NOMO-1 treated with DMSO at 0.1 percent for 48 hours (cell line): ENCODE measurements at regions not wholly inside any gene's neighbourhood (a gene's known extent, or its start where the extent isn't known, plus 50 kb on each side); places are given as distances from the start of the nearest gene placed in this dataset.

Experiments
- DNase-seq: peaks from one replicate; lab custom pipeline; 2025; ENCODE audit not compliant: unreplicated experiment; lab: John Stamatoyannopoulos, UW

DNA sequence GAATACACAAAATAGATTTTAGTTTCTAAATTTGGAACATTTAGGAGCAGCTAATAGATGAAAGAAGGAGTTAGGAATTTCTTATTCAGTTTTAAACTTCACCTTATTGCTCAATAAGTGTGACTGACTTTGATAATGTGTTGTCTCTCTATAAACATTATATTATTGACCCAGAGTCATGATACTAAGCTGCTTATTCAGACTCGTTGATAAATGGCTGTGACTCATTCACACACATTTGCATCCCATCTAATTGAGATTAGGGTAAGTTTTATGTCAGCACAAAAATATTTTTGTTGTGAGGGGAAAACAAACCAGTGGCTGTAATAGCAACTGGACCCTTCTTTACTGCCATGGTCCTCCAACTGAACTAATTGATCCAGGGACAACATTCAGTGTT lies 137.6 kb downstream of the GOLIM4 start:
- DNase-seq: no peak

DNA sequence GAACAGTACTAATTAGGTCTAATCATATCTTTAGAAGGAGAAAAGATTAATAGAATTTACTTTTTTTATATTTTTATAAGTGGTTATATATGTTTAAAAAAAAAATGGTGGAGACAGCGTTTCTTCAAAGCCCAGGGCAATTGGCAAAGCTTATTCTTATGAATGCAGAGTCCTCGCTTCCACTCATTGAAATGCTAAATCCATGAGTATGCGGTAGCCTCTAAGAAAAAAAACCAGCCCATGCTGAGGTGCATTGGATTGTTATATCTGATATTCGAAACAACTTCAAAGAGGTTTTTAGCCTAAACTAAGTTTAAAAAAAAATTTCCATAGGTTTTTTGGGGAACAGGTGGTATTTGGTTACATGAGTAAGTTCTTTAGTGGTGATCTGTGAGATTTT lies 142.8 kb downstream of the GOLIM4 start:
- DNase-seq: no peak

DNA sequence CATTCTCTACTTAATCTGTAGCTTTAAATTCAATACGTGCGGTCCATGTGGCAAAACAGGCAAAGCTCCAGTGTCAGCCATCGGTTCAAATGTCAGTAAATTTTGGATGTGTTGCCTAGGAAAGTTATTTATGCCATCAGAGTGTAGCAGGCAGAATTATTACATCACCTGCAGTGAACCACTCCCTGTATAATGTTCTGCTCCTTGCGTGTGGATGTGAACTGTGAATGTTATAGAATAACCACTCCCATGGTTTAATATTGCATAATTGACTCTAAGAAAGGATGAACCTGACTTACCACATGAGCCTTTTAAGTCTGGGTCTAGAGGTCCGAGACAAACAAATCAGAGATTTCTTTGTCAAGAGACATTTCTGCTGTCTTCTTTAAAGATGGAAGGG lies 145.5 kb downstream of the GOLIM4 start:
- DNase-seq: no peak

DNA sequence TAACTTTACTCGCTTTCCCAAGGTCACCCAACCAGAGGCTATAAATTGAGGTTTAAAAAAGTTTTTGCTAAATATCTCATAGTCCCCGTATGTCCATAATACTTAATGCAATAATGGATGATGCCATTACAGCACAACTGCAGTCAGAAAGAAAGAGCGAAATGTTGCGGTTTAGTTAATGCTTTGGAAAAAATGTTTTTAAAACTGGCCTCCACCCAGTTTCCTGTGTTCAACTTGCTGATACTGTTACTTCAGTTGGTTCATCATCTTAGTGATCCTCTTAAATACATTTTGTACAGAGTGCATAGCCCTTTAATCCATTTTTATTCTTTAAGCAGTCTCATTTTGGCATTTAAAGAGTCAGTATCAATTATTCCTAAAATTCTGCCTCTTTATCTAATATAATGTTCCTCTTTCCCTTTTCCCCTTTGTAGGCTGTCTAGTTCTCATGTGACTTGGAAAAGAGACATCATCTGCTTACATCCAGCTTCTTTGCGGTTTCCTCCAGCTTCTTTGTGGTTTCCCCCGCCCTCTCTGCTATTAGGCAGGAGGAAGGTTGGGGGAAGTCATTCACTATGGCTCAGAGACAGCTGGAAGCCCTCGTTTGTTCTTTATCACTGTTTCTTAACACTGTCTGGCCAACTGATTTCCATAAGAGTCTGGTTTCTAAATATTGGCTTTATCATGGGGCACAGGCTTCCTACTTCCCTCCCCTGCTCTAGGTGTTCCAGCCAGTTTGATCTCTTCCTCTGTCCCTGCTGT lies 154.3 kb downstream of the GOLIM4 start:
- peak; percentile 90 for DNase-seq

DNA sequence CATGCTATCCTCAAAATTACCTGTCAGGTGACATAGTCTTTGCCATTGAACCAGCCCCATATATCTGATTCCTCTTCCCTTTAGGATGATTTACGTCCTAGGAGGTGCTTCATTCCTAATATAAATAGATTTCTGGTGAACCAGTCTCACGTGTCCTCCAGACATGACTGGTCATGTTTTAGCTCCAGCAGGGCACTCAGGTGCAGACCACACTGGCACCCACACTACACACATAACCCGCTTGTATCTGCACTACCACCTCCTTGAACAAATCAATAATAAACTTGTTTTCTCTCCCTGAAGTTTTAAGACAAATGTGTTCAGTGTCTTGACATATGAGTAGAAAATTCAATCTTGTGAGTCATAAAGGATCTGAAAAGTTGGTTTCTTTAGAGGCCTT lies 155.5 kb downstream of the GOLIM4 start:
- no peak for DNase-seq

DNA sequence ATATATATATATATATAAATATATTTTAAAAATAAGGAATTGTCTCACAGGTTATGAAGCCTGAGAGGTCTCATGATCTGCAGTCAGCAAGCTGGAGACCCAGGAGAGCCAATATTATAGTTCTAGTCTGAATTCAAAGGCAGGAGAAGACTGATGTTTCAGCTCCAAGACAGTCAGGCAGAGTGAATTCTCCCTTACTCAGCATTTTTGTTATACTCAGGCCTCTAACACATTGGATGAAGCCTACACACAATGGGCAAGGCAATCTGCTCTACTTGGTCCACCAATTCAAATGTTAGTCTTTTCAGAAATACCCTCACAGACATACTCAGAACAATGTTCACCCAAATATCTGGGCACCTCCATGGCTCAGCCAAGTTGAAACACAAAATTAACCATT lies 157.2 kb downstream of the GOLIM4 start:
- DNase-seq: no peak

DNA sequence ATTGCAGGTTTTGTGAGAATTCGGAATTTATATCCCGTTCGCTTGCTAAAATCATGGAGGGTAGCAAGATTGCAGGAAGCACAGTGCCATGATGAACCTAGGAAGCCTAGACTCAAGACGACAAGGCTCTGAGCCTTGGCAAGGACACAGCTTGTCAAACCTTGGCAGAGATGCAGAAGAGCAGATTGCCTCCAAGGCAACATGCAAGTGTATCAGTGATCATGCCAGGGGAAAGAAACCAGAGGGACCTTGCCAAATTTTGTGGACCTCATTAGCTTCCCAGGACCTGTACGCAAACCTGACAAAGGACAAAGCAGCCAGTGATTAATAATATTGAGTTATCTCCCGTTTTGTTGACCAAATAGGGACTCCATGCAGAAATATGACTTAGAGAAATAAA lies 159.7 kb downstream of the GOLIM4 start:
- no peak for DNase-seq

DNA sequence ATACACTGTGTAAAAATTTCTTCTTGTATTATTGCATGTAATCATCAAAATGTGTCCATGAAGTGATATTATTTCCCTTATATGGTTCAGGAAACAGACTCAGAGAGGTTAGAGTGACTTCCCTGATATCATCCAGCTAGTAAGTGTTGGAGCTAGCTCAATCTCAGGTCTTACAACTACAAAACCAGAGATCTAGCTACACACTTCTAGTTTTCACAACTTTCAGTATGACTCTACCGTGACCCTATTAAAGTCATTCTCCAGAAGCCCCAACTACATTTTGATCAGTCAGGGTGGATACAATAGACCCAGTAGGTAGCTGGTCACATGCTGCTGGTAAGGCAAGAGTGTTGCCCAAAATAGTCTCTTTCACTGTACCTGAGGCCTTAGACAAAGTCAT lies 165.3 kb downstream of the GOLIM4 start:
- DNase-seq: no peak

DNA sequence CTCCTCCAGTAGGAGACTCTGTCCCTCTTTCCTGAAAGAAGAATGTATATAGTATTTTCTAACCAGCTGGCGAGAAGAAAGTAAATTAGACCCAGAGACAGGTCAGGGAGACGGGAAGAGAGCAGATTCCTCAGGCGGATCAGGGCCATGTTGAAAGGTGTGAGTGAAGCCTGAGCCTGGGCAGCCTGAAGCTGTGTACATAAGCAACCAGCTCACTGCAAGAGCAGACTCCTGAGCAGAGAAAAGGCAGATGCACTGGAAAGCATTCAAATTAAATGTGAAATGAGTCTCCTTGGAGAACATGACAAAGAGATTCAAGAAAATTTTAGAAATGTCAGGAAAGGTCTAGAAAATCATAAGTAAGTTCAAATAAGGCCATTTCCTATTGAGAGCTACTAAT lies 165.8 kb downstream of the GOLIM4 start:
- DNase-seq: no peak

DNA sequence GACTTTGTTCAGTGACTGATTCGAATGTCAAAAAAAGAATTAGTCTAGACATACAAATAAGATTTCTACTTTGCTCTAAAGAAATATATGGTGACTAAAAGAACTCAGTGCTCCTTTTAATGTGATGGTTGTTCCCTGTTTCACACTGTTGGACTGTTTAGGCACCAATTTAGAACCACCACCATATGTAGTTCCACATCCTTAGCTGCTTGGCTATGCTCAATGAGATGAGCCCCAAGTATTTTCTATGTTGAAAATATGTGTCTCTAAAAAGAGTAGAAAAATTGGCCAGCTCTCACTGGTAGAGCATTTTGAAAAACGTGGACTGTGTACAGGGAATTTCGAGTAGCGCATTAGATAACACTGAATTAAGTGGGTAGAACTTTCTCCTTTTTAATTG lies 167.3 kb downstream of the GOLIM4 start:
- DNase-seq: no peak

DNA sequence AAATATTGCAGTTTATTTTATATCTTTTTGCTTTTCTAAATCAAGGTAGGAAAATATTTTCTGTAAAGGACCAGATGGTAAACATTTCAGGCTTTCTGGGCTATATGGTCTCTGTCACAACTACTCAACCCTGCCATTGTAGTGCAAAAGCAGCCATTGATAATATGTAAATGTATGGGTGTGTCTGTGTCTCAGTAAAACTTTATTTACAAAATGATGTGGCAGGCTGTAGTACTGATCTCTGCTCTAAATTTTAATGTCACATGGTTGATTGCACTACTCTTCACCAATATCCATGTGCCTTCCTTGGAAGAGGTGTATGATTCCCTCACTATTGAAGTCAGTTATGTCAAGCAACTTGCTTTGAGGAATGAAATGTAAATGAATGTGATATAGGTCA lies 175.0 kb downstream of the GOLIM4 start:
- no peak for DNase-seq

DNA sequence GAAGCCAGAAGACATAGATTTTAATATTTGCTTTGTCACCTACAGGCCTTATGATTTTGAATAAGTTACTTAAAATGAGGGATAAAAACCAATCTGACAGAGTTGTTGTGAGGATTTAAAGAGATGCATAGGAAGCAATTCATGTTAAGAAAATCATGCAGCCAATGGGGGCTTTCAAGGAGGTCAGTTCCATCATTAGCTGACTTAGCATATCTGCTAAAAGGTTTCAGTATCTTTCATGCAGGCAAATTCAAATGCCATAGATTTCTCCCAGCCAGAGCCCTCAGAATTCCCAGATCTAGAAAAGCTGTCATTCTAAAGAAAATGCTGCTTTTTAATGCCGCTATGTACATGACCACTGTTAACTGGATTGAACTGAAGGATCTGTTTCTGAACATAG lies 176.1 kb downstream of the GOLIM4 start:
- no peak for DNase-seq

DNA sequence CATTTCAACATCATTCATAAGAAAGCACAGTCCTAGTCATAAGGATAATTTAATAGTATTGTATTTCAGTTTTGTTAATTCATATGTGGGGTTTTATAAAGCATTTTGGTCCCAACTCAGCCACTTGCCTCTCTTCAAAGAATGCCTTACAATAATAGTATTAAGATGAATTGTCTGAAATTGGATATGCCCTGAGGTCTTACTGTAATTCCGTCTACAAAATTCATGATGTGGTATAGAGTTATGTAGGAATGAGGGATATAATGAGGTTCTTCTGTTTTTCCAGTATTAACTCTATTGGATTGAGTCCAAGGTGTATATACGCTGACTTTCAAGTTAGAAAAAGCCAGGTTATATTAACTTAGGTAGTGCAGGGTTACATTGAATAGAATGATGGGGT lies 177.0 kb downstream of the GOLIM4 start:
- DNase-seq: no peak

DNA sequence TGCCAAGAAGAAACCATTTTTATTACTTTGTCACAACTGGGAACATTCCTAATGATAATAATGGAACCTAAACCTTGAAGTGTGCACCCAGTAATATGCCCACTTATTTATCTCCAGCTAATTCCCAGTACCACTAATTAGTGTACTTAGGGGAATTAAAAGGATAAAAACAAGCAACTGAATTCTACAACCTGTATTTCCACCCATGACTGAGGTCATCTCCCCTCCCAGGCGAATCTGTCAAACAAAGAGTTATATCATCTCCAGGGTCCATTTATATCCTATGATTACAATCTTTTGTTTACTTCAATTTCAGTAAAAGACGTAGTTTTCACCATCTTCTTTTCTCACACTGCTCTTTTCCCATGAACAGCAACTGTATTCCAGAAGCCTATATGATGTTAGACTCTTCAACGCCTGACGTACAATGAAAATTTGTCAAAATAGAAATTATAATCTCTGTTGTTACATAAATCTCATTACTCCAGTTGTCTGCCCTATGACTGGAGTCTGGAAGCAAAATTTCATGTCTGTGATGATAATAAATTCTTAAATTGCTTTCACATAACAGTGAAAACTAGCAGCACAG lies 177.6 kb downstream of the GOLIM4 start:
- DNase-seq: no peak

DNA sequence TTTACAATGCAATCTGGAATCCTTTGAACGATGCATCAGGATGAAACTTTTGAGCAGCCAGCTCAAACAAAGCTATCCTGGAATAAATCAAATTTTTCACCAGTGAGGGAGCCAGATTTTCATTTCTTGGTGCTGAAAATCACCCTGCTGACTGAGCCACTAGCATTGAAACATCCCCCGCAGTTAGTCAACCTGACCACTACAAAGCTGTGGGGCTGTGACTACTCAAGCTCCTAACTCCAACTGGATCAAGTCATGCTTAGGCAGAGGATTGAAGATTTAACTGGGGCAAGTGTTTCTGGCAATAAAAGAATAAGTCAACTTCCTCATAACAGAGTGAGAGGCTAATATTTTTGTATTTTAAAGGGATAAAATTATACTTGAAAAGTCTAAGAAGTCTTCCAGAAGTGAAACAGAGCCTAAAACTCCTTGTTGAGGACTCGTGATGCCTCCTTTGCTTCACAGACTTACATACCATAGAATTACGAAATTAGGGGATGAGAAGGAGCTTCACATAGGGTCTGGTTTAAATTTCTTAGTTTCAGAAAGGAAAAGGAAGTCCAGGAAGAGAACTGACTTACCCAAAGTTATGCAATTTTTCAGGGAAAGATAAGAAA lies 177.8 kb downstream of the SERPINI1 start:
- DNase-seq: peak; percentile 68

DNA sequence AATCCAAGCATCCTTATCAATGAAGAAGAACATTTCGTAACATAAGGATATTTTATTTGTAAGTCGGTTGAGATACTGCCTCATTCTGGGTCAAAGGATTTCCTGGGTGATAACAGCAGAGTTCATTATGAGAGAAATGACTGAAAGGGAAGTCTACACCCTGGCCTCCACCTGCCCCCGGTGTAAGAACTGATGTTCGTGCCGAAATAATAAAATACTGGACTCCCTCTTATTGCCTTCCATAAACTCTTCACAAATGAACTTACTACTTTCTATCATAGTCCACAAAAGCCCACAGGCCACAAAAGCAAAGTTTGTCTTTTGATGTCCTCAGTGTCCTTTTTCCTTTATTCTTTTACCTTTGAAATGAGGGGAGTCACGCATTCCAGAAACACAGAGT lies 174.4 kb downstream of the SERPINI1 start:
- no peak for DNase-seq

DNA sequence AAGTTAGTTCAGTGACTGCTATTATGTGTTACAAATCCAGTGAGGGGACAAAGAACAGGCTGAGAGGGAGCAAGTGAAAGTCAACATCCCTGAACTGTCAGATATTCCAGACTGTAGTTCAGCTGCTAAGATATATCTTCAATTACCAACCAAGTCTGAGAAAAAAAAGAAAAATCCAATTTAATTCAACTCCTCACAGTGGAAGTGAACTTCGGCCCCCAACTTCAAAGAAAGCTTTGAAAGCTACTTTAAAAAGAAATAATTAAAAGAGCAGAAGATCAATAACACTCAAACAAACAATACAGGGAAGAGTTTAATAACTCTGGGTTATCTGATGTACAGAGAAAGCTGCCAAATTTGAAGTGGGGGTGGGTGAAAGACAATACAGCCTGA lies 174.0 kb downstream of the SERPINI1 start:
- DNase-seq: no peak

DNA sequence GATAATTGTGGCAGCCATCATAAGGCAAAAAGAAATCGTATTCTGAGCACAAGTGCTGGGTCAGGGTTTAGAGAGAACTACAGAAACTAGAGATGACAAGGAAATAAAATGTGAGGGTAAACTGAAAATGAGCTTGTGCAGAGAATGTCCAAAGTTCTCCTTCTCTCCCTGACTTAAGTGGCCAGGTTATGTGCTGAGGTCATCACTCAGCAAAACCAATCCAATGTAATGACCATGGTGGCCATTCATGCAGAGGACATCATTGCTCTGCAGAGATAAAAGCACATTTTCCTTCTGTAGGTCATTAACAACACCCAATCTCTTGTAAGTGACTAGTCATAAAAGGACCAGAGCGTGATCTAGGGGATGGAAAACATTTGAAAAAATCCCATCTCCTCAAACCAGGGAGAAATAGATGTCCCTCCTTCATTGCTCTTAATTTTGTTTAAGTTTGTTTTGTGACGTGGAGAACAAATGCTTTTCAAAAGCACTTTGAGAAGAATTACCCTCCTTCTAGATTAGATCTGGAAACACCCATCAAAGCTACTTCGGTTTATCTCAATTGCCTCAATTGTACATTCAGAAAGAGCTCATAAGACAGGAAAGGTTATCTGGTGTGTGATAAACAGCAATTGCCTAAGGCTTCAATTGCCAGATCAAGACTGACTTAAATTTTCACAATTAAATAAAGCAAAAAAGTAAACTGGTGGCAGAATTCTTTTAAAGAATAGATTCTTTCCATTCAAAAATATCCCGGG lies 173.4 kb downstream of the SERPINI1 start:
- DNase-seq: no peak

DNA sequence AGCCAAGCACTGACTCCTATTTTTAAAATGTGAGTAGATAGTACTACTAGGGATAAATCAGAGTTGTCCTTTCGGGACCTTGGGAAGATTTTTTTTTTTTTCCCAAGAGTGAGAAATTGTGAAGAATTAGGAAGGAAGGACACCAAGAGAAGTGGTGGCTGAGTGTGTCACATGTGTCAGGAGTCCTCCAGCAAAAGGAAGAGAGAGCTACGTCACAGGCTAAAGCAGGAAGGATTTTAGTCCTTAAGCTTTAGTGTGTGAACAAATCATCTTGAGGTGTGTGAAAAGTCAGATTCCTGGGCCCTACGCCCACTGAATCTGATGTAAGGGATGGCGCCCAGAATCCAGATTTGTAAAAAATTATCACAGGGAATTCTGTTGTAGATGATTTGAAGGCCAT lies 172.7 kb downstream of the SERPINI1 start:
- DNase-seq: no peak

DNA sequence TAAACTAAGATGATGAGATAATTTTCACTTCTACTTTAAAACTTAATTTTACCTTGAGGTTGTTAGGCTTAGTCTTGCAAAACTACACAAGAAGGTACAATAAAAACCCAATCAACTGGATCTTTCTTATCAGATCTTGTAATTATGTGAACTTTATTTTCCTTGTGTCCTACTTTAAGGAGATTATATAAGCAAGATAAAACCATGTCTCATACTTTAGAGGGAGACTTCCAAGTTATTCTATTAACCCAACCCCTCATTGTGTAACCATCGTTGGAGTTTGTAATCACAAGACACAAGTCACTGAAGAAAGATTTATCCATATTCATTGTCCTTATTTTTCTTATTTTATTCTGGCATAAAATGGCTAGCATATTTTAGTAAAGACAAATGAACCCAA lies 165.6 kb downstream of the SERPINI1 start:
- no peak for DNase-seq

DNA sequence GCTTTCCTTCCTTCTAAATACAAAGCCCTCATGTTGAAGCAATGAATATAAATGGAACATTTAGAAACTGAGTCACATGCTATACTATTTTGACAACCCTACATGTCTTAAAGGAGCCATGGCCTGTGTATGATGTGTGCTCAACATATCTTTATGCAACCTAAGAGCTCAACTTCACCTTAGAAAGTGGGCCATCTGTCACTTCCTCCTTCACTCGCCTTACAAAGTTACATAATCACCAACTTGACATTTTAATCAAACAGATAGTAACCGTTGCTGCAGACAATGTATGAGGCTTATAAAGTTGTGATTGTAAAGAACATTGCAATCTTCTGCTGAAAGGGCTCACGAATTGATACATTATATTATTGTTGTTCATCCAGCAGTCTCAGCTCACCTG lies 163.6 kb downstream of the SERPINI1 start:
- peak; percentile 93 for DNase-seq

DNA sequence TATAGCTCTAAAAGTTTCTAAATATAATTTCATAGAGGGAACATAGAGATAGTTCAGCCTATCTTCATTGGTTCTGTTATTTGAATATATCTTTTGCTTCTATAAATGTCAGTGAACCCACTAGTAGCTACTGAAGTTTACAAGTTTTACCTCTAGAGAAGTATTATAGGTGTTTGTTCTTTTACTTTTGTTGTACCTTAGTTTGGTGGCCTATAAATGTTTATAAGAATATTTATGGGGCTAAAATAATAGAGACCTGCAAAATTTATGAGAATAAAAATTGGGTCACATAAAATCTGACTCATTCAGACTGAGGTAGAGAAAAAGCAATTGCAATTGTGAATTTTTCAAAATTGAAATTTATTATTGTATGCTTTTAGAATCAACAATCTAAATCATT lies 162.6 kb downstream of the SERPINI1 start:
- DNase-seq: no peak
